A673 (cell line): ENCODE measurements at regions not wholly inside any gene's neighbourhood (a gene's known extent, or its start where the extent isn't known, plus 50 kb on each side); places are given as distances from the start of the nearest gene placed in this dataset.

Source experiments
- BruUV-seq: library from RNA; stranded (reverse); fragments of 400-500 nt; replicated peaks from 2 replicates; lab custom pipeline; 2021; lab: Mats Ljungman, UMichigan
- CTCF ChIA-PET: fragments of 300-600 bp; sonication (Branson Sonifier 250); formaldehyde crosslinking; loops from one replicate; lab custom pipeline; 2022; ENCODE audit warnings: antibody characterized with exemption; lab: Charles Lee
- POLR2A ChIA-PET: fragments of 300-600 bp; sonication (Branson Sonifier 250); formaldehyde crosslinking; loops from one replicate; lab custom pipeline; 2022; ENCODE audit warnings: antibody characterized with exemption; ENCODE audit not compliant: low non-redundant PET; lab: Charles Lee
- DNase-seq: peaks from one replicate; pipeline ENCODE4 v3.0.0-alpha.2; 2015; ENCODE audit warnings: low spot score
- H3K27ac ChIP-seq: fragments of 200-600 bp; sonication (generic); 2 replicates; pipeline ENCODE4 v1.5.1; 2016; ENCODE audit warnings: mixed run types, low read depth, mild to moderate bottlenecking, mixed read lengths, antibody characterized with exemption, low read length; ENCODE audit not compliant: poor library complexity, severe bottlenecking
- H3K27me3 ChIP-seq: fragments of 200-600 bp; sonication (generic); replicated peaks from 2 replicates; pipeline ENCODE4 v1.6.1; 2017; ENCODE audit warnings: mixed run types, low read depth, mild to moderate bottlenecking, mixed read lengths, antibody characterized with exemption, low read length; ENCODE audit not compliant: insufficient read depth, poor library complexity
- H3K36me3 ChIP-seq: fragments of 200-600 bp; sonication (generic); 2 replicates; pipeline ENCODE4 v1.6.1; 2016; ENCODE audit warnings: mixed run types, mild to moderate bottlenecking, mixed read lengths, antibody characterized with exemption, low read length; ENCODE audit not compliant: insufficient read depth, poor library complexity, severe bottlenecking
- H3K4me1 ChIP-seq: fragments of 200-600 bp; sonication (generic); 2 replicates; pipeline ENCODE4 v1.6.1; 2017; ENCODE audit warnings: mixed run types, mild to moderate bottlenecking, mixed read lengths, antibody characterized with exemption, low read length; ENCODE audit not compliant: insufficient read depth, poor library complexity, severe bottlenecking
- H3K4me3 ChIP-seq: fragments of 200-600 bp; sonication (generic); 2 replicates; pipeline ENCODE4 v1.5.1; 2016; ENCODE audit warnings: low read depth, mixed run types, mild to moderate bottlenecking, mixed read lengths, low read length; ENCODE audit not compliant: poor library complexity, severe bottlenecking
- H3K9me3 ChIP-seq: fragments of 200-600 bp; sonication (generic); 2 replicates; pipeline ENCODE4 v1.6.1; 2016; ENCODE audit warnings: mixed run types, low read depth, mild to moderate bottlenecking, mixed read lengths, antibody characterized with exemption, low read length; ENCODE audit not compliant: poor library complexity, severe bottlenecking
- CTCF ChIP-seq: fragments of 300-800, 200-600 bp; sonication (generic); conservative IDR thresholded peaks from 2 replicates; pipeline ENCODE4 v1.5.1; 2017; ENCODE audit warnings: low read depth, mild to moderate bottlenecking, antibody characterized with exemption, low read length, moderate library complexity, mixed read lengths
- EZH2 ChIP-seq: fragments of 200-600 bp; sonication (generic); IDR thresholded peaks from 2 replicates; pipeline ENCODE4 v1.6.1; 2017; ENCODE audit warnings: borderline replicate concordance, low read depth, mild to moderate bottlenecking, mixed read lengths, antibody characterized with exemption, low read length; ENCODE audit not compliant: poor library complexity, severe bottlenecking
- intact Hi-C: fragments of 100-400 bp; cut with micrococcal nuclease; formaldehyde crosslinking; loops from one replicate; pipeline ENCODE4 v1.10.0; 2022; ENCODE audit not compliant: unreplicated experiment

- BruUV-seq = no TSS peak
- H3K4me3 ChIP-seq = no peak overlapping the region
- no peak overlapping the region for H3K27ac ChIP-seq
- CTCF ChIA-PET = no interaction called here
- H3K36me3 ChIP-seq = no peaks in the 10 kb centered on the region
- H3K27me3 ChIP-seq = peaks cover 4% of the 10 kb centered on the region
- POLR2A ChIA-PET = no interaction called here
- no peak for DNase-seq
- no peaks in the 10 kb centered on the region for H3K4me1 ChIP-seq
- intact Hi-C loops = loop anchor here (10.0 kb wide), 1 partner anchor 1497 kb away; no protein-coding TSS in a partner anchor
- H3K9me3 ChIP-seq = no peaks in the 10 kb centered on the region
- TF ChIP-seq CTCF (no peak), EZH2 (no peak)
These were observed 501.3 kb downstream of the BUD13 start for GRCh38 chr11:116271479-116271878.

GRCh38 chr11:116267146-116267545 is 505.6 kb downstream of the BUD13 start:
- H3K36me3 ChIP-seq = no peaks in the 10 kb centered on the region
- CTCF ChIA-PET = no interaction called here
- no peak for TF ChIP-seq EZH2
- TF ChIP-seq CTCF = no peak
- no peak overlapping the region for H3K27ac ChIP-seq
- no TSS peak for BruUV-seq
- no peaks in the 10 kb centered on the region for H3K9me3 ChIP-seq
- H3K27me3 ChIP-seq = peaks cover 20% of the 10 kb centered on the region
- no peak for DNase-seq
- intact Hi-C loops = no loop called here
- H3K4me3 ChIP-seq = no peak overlapping the region
- POLR2A ChIA-PET = no interaction called here
- H3K4me1 ChIP-seq = no peaks in the 10 kb centered on the region

GRCh38 chr11:116263770-116264169 is 509.0 kb downstream of the BUD13 start:
- no peak overlapping the region for H3K4me3 ChIP-seq
- POLR2A ChIA-PET = no interaction called here
- H3K4me1 ChIP-seq = no peaks in the 10 kb centered on the region
- no peak for DNase-seq
- TF ChIP-seq CTCF = no peak
- no peak for TF ChIP-seq EZH2
- H3K9me3 ChIP-seq = no peaks in the 10 kb centered on the region
- no peaks in the 10 kb centered on the region for H3K36me3 ChIP-seq
- intact Hi-C loops = no loop called here
- H3K27ac ChIP-seq = no peak overlapping the region
- peaks cover 34% of the 10 kb centered on the region for H3K27me3 ChIP-seq
- BruUV-seq = no TSS peak
- CTCF ChIA-PET = interaction anchor here (0.5 kb wide), 1 partner anchor 761 kb away, joined by 3 read pairs; no protein-coding TSS in a partner anchor
